H1 (cell line): ENCODE measurements at regions not wholly inside any gene's neighbourhood (a gene's known extent, or its start where the extent isn't known, plus 50 kb on each side); places are given as distances from the start of the nearest gene placed in this dataset.
A peak's percentile ranks its signal among the peaks of the same experiment; 100 is the strongest.

ENCODE experiments used
- RAD21 ChIP-seq, 2 experiments: IDR thresholded peaks in 1 of 2; conservative IDR thresholded peaks in 1 of 2; 2 replicates each; pipeline ENCODE4 v1.6.1; 2011; ENCODE audit warnings: low read depth in 2 of 2, low read length in 2 of 2, improper control_type of control experiment in 1 of 2, inconsistent platforms in 1 of 2, mild to moderate bottlenecking in 1 of 2, moderate library complexity in 1 of 2
- TF ChIP-seq, protein P1 (sequence below): fragments of 300-600 bp; sonication (generic); IDR thresholded peaks from 2 replicates; pipeline ENCODE4 v1.7.1; 2012; ENCODE audit warnings: low read length, moderate library complexity, mild to moderate bottlenecking, inconsistent platforms; ENCODE audit not compliant: insufficient replicate concordance

DNA sequence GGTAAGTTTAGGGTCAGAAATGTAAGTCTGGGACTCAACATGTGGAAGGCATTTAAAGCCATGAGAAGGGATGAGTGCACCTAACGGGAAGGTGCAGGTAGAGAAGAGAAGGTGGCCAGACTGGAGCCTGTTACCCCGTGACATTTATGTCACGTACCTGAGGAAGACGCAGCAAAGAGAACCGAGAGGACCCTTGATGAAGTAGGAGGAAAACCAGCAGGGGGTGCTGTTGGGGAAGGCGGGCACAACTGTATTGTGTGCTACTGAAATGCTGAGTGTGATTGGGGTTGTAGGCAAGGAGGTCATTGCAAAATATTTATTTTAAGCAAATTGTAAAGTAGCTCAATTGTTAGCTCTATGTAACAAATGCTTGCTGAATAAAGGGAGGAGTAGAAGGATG is 338.2 kb upstream of the PRKCQ start (continued):
- TF ChIP-seq, protein P1, sequence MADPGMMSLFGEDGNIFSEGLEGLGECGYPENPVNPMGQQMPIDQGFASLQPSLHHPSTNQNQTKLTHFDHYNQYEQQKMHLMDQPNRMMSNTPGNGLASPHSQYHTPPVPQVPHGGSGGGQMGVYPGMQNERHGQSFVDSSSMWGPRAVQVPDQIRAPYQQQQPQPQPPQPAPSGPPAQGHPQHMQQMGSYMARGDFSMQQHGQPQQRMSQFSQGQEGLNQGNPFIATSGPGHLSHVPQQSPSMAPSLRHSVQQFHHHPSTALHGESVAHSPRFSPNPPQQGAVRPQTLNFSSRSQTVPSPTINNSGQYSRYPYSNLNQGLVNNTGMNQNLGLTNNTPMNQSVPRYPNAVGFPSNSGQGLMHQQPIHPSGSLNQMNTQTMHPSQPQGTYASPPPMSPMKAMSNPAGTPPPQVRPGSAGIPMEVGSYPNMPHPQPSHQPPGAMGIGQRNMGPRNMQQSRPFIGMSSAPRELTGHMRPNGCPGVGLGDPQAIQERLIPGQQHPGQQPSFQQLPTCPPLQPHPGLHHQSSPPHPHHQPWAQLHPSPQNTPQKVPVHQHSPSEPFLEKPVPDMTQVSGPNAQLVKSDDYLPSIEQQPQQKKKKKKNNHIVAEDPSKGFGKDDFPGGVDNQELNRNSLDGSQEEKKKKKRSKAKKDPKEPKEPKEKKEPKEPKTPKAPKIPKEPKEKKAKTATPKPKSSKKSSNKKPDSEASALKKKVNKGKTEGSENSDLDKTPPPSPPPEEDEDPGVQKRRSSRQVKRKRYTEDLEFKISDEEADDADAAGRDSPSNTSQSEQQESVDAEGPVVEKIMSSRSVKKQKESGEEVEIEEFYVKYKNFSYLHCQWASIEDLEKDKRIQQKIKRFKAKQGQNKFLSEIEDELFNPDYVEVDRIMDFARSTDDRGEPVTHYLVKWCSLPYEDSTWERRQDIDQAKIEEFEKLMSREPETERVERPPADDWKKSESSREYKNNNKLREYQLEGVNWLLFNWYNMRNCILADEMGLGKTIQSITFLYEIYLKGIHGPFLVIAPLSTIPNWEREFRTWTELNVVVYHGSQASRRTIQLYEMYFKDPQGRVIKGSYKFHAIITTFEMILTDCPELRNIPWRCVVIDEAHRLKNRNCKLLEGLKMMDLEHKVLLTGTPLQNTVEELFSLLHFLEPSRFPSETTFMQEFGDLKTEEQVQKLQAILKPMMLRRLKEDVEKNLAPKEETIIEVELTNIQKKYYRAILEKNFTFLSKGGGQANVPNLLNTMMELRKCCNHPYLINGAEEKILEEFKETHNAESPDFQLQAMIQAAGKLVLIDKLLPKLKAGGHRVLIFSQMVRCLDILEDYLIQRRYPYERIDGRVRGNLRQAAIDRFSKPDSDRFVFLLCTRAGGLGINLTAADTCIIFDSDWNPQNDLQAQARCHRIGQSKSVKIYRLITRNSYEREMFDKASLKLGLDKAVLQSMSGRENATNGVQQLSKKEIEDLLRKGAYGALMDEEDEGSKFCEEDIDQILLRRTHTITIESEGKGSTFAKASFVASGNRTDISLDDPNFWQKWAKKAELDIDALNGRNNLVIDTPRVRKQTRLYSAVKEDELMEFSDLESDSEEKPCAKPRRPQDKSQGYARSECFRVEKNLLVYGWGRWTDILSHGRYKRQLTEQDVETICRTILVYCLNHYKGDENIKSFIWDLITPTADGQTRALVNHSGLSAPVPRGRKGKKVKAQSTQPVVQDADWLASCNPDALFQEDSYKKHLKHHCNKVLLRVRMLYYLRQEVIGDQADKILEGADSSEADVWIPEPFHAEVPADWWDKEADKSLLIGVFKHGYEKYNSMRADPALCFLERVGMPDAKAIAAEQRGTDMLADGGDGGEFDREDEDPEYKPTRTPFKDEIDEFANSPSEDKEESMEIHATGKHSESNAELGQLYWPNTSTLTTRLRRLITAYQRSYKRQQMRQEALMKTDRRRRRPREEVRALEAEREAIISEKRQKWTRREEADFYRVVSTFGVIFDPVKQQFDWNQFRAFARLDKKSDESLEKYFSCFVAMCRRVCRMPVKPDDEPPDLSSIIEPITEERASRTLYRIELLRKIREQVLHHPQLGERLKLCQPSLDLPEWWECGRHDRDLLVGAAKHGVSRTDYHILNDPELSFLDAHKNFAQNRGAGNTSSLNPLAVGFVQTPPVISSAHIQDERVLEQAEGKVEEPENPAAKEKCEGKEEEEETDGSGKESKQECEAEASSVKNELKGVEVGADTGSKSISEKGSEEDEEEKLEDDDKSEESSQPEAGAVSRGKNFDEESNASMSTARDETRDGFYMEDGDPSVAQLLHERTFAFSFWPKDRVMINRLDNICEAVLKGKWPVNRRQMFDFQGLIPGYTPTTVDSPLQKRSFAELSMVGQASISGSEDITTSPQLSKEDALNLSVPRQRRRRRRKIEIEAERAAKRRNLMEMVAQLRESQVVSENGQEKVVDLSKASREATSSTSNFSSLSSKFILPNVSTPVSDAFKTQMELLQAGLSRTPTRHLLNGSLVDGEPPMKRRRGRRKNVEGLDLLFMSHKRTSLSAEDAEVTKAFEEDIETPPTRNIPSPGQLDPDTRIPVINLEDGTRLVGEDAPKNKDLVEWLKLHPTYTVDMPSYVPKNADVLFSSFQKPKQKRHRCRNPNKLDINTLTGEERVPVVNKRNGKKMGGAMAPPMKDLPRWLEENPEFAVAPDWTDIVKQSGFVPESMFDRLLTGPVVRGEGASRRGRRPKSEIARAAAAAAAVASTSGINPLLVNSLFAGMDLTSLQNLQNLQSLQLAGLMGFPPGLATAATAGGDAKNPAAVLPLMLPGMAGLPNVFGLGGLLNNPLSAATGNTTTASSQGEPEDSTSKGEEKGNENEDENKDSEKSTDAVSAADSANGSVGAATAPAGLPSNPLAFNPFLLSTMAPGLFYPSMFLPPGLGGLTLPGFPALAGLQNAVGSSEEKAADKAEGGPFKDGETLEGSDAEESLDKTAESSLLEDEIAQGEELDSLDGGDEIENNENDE = no peak
- peak; percentile 51 to 61 for TF ChIP-seq RAD21 (IDR thresholded peaks at IDR 0.05 in 1 of 2, conservative IDR thresholded peaks at IDR 0.05 in 1 of 2; ENCODE audit: low read depth in 2 of 2, low read length in 2 of 2)
